H1 (cell line): ENCODE measurements at regions not wholly inside any gene's neighbourhood (a gene's known extent, or its start where the extent isn't known, plus 50 kb on each side); places are given as distances from the start of the nearest gene placed in this dataset.

Experiments used
- KDM4A ChIP-seq: IDR thresholded peaks from one replicate; pipeline ENCODE4 v1.7.1; 2012; ENCODE audit warnings: low read depth, mild to moderate bottlenecking, moderate library complexity, low read length, inconsistent platforms; ENCODE audit not compliant: severe bottlenecking
- POLR2AphosphoS5 ChIP-seq: IDR thresholded peaks from 2 replicates; pipeline ENCODE4 v1.6.1; 2011; ENCODE audit warnings: low read depth, low read length
- TF ChIP-seq, protein P1 (sequence below): fragments of 300-600 bp; sonication (generic); IDR thresholded peaks from 2 replicates; pipeline ENCODE4 v1.7.1; 2012; ENCODE audit warnings: low read length, moderate library complexity, mild to moderate bottlenecking, inconsistent platforms; ENCODE audit not compliant: insufficient replicate concordance

DNA sequence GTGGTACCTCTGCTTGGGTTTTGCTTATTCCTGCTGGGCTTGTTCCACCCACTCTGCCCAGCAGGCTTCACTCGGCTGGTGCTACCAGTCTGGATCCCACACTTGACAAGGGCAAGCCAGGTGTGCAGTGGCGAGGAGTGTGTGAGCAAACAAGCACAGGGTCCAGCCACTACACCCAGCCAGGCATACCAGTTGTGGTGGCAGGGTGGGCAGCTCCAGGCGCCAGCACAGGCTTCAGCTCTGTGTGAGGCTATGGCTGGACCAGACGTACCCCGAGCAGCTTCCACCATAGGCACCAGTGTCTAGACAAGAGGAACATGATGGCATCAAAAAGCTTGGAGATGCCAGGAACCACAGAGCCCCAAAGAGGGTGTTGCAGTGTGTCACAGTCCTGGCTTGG, 93.1 kb upstream of the GALNT5 start (continued):
- TF ChIP-seq, protein P1, sequence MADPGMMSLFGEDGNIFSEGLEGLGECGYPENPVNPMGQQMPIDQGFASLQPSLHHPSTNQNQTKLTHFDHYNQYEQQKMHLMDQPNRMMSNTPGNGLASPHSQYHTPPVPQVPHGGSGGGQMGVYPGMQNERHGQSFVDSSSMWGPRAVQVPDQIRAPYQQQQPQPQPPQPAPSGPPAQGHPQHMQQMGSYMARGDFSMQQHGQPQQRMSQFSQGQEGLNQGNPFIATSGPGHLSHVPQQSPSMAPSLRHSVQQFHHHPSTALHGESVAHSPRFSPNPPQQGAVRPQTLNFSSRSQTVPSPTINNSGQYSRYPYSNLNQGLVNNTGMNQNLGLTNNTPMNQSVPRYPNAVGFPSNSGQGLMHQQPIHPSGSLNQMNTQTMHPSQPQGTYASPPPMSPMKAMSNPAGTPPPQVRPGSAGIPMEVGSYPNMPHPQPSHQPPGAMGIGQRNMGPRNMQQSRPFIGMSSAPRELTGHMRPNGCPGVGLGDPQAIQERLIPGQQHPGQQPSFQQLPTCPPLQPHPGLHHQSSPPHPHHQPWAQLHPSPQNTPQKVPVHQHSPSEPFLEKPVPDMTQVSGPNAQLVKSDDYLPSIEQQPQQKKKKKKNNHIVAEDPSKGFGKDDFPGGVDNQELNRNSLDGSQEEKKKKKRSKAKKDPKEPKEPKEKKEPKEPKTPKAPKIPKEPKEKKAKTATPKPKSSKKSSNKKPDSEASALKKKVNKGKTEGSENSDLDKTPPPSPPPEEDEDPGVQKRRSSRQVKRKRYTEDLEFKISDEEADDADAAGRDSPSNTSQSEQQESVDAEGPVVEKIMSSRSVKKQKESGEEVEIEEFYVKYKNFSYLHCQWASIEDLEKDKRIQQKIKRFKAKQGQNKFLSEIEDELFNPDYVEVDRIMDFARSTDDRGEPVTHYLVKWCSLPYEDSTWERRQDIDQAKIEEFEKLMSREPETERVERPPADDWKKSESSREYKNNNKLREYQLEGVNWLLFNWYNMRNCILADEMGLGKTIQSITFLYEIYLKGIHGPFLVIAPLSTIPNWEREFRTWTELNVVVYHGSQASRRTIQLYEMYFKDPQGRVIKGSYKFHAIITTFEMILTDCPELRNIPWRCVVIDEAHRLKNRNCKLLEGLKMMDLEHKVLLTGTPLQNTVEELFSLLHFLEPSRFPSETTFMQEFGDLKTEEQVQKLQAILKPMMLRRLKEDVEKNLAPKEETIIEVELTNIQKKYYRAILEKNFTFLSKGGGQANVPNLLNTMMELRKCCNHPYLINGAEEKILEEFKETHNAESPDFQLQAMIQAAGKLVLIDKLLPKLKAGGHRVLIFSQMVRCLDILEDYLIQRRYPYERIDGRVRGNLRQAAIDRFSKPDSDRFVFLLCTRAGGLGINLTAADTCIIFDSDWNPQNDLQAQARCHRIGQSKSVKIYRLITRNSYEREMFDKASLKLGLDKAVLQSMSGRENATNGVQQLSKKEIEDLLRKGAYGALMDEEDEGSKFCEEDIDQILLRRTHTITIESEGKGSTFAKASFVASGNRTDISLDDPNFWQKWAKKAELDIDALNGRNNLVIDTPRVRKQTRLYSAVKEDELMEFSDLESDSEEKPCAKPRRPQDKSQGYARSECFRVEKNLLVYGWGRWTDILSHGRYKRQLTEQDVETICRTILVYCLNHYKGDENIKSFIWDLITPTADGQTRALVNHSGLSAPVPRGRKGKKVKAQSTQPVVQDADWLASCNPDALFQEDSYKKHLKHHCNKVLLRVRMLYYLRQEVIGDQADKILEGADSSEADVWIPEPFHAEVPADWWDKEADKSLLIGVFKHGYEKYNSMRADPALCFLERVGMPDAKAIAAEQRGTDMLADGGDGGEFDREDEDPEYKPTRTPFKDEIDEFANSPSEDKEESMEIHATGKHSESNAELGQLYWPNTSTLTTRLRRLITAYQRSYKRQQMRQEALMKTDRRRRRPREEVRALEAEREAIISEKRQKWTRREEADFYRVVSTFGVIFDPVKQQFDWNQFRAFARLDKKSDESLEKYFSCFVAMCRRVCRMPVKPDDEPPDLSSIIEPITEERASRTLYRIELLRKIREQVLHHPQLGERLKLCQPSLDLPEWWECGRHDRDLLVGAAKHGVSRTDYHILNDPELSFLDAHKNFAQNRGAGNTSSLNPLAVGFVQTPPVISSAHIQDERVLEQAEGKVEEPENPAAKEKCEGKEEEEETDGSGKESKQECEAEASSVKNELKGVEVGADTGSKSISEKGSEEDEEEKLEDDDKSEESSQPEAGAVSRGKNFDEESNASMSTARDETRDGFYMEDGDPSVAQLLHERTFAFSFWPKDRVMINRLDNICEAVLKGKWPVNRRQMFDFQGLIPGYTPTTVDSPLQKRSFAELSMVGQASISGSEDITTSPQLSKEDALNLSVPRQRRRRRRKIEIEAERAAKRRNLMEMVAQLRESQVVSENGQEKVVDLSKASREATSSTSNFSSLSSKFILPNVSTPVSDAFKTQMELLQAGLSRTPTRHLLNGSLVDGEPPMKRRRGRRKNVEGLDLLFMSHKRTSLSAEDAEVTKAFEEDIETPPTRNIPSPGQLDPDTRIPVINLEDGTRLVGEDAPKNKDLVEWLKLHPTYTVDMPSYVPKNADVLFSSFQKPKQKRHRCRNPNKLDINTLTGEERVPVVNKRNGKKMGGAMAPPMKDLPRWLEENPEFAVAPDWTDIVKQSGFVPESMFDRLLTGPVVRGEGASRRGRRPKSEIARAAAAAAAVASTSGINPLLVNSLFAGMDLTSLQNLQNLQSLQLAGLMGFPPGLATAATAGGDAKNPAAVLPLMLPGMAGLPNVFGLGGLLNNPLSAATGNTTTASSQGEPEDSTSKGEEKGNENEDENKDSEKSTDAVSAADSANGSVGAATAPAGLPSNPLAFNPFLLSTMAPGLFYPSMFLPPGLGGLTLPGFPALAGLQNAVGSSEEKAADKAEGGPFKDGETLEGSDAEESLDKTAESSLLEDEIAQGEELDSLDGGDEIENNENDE, result no peak
- TF ChIP-seq POLR2AphosphoS5, result no peak
- no peak for TF ChIP-seq KDM4A
- TF ChIP-seq, all 59 proteins: peak for 0
